NCI-H2029 (cell line): ENCODE measurements at regions not wholly inside any gene's neighbourhood (a gene's known extent, or its start where the extent isn't known, plus 50 kb on each side); places are given as distances from the start of the nearest gene placed in this dataset.
"Not testable (repeated sequence)": the region's sequence is repeated elsewhere in the genome, so short reads cannot be mapped to it uniquely, and the experiment has no call there.

Experiments used
- DNase-seq: peaks from one replicate; lab custom pipeline; 2025; lab: John Stamatoyannopoulos, UW

DNA sequence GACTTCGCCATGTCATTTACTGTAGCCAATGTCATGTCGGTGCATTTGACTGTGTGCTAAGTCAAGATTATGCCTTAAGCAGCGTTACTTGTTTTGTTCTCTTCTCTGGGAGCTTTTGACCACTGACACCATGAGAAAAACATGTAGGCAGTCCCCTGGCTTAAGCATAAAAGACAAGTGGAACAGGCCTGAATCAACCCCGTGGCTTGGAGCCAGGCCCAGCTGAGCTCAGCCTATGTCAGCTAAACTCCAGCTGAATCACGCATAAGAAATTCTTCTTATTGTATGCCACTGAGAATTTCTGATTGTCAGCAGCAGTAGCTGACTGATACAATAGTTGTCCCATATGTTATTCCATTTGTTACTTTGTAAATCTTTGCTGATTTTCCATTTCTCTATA, 261.9 kb downstream of the CBLL2 start:
- no peak for DNase-seq

DNA sequence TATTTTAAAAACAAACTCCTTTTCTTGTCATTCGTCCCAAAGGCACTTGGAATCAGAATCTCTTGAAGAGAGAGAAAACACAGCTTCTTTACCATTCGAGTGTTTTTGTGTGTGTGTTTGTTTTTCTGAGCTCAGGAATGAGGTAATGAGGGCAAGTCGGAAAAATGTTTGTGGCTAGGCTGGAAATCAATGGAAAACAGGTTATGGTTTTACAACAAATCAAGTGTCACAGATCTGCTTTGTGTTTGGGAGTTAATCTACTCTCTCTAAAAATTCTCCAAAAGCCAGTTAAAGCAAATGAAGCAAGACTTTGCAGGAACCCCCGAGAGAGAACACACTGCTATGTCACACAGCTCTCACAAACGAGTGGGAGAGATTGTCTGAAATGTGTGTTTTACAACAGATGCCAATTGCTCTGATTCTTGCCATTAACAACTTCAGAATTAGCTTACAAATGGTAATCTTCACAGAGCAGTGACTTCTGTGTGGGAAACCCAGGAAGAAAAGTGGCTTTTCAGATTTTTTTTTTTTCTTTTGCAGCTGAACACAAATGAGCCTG, 264.1 kb downstream of the CBLL2 start:
- no peak for DNase-seq

DNA sequence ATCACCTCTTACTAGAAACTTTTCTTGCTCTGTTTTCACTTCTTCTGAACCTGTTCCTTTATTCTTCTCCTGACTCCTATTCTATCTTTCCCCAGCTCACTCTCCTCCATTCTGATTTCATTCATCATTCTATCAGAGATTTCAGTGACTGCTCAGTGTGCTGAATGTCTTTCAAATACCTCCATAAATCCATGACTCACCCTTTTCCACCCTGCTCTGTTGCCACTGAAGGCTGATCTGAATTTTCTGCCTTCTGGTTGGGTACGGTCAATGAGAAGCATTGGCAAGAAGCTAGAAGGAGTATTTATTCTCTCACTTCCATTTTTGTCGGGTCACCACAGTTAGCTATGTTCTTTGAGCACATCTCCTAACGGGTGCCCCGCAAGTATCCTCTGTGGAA, 265.9 kb downstream of the CBLL2 start:
- no peak for DNase-seq

DNA sequence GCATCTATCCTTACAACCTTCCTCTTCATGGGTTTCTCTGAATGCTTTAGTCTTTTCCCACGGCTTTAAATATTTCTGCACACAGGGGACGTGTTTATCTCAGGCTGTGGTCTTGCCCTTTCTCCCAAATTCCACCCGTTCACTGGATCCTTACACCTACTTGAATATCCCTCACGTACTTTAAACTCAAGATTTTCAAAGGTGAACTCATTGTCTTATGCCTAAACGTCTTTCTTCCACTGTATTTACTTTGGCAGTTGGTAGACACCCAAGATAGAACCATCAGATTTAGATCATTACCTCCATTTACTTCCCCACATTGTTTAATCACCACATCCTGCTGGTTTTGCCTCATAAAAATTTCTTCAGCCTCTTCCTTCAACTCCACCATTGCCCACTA, 269.2 kb downstream of the CBLL2 start:
- DNase-seq: no peak

DNA sequence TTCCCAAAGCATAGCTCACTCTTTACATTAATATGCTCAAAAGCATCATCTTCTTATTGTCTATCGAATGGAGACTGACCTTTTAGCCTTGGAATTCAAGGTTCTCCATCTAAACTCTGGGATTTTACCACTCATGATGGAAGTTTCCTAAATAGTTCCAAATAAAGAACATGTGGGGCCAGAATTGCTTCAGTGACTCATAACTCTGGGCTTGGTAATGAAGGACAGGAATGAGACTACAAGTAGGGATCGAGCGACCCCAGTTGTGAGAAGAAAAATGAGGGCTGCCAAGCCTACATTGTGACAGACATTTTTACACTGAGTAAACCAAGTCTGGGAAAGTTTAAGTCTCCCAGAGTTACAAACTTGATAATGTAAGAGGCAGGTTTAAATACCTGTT, 269.9 kb downstream of the CBLL2 start:
- no peak for DNase-seq

DNA sequence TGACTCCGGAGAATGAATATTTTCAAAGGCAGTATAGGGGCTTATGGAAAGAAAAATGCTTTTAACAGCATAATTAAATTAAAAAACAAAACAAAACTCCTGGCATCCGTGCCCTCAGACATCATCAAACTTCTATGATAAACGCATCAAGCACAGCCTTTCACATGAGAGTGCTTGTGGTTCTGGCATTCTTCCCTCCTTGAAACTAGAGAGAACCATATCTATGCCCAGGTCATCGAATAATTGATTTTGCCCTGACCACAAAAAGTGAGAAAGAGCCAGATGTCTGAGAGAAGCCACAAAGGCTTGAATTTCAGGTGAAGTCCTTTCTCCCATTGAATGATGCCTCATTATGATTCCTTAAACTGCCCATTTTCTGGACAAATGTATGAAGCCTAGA, 286.8 kb downstream of the CBLL2 start:
- DNase-seq: peak; percentile 10

DNA sequence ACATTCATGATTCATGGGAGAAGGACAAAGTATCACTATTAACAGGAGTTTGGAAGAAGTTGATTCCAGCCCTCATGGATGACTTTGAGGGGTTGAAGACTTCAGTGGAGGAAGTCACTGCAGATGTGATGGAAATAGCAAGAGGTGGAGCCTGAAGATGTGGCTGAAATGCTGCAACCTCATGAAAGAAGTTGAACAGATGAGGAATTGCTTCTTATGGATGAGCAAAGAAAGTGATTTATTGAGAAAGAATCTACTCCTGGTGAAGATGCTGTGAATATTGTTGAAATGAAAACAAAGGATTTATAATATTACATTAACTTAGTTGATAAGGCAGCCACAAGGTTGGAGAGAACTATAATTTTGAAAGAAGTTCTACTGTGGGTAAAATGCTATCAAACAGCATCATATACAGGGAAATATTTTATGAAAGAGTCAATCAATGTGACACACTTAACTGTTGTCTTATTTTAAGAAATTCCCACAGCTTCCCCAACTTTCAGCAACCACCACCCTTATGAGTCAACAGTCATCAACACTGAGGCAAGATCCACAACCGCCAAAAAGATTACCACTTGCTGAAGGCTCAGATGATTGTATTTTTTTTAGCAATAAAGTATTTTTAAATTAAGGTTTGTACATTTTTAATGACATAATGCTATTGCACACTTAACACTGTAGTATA, 302.6 kb downstream of the CBLL2 start:
- no peak for DNase-seq

DNA sequence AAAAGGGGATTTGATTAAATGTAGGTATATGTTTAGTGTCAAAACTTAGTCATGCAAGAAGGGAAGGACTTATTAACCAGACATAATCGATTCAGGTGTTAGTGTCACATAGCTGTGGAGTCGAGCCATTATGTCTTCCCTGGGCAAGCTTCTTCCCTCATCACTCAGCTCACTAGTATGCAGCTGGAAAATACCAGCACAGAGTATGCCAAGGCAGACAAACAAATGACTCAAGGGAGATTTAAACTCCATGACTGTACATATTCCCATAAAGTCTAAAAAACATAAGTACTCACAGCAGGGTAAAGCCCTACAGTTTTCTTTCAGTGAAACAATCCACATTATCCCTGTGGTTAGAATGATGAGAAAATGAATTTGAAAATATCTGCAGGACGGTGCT, 304.5 kb downstream of the CBLL2 start:
- no peak for DNase-seq

DNA sequence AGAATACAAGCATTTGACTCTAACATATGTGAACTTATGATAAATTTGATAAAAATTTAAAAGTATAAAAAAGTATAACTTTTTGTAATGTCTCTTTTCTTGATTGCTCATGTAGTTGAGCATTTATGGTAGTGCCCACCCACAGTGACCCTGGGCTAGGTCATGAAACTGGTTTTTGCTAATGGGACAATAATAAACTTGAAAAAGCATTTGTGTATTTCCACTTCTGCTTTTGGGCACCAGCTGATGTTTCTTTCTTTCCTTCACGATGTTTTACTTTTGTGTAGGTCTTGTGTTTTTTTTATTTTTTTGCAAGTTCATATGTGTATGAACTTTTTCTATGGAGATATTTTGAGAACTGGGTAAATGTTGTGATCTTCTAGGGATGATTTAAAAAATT, 313.1 kb downstream of the CBLL2 start:
- no peak for DNase-seq

DNA sequence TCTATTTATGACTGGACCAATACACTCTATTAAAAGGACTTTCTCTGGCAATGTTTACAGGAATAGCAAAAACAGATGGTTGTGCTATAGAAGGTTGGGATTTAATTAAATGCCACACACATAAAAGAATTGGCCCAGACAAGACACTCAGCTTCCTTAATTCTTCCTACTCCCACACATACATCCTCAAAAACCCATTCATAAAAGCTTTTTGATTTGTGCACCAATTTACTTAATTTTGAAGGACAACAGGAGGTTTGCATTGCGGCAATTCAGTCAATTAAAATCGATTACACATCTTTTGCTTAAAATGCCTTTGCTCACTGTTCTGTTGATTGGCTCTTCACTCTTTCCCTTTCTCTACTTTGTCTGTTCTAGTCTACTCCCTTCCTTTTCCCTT, 317.1 kb downstream of the CBLL2 start:
- DNase-seq: no peak

DNA sequence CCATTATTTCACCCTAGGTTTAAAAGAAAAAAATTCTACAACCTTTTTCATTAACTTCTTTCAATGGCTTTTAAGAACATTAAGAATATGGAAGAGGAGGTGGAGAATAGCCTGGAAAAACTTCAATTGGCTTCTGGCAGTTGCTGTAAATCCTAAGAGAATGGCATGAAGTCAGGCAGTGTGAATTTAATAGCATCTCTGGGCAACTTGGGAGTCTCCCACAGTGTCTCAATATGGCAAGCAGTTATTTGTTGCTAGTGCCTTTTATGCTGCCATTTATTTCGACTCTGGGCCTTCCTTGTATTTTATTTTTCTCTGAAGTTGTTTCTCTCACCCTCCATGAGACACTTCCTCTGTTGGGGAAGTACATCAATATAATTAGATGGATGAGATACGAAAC, 322.1 kb downstream of the CBLL2 start:
- no peak for DNase-seq

DNA sequence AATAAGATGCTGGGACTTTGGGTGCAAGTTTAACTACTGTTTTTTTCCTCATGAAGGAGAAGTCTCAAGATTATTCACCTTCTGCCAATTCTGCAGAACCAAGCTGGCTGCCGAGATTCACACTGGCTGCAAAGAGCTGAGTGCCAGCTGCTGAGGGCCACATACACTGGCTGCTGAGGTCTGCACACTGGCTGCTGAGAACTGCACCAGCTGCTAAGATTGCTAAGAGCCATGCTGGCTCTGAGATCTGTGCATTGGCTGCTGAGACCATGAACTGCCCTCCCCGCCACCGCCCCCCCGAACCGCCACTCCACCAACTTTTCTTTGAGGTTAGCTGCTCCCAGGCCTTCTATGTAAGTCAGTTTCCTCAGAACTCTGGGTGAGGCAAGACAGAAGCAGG, 330.3 kb downstream of the CBLL2 start:
- DNase-seq: no peak

DNA sequence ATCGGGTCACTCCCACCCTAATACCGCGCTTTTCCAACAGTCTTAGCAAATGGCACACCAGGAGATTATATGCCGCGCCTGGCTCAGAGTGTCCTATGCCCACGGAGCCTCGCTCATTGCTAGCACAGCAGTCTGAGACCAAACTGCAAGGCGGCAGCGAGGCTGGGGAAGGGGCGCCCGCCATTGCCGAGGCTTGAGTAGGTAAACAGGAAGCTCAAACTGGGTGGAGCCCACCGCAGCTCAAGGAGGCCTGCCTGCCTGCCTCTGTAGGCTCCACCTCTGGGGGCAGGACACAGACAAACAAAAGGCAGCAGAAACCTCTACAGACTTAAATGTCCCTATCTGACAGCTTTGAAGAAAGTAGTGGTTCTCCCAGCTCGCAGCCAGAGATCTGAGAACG, 336.7 kb downstream of the CBLL2 start:
- DNase-seq: not testable (repeated sequence)

DNA sequence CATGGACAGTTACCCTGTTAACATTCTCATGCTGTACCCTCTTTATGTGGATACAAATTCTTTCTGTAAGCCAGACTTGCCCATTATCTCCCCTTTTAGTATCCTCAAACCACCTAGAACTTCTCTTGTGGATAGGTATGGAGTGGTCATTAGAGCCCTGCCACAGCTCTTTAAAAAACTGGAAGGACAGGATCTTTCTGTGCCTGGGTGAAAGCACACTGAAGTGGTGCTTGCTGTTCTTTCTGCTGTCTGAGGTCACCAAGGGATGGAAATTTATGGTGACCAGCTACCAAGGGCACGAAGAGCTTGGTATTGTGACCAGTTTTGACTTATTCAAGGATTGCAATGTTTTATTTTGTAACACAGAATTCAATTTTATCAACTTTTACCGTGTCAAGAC, 344.2 kb downstream of the CBLL2 start:
- DNase-seq: peak; percentile 15

DNA sequence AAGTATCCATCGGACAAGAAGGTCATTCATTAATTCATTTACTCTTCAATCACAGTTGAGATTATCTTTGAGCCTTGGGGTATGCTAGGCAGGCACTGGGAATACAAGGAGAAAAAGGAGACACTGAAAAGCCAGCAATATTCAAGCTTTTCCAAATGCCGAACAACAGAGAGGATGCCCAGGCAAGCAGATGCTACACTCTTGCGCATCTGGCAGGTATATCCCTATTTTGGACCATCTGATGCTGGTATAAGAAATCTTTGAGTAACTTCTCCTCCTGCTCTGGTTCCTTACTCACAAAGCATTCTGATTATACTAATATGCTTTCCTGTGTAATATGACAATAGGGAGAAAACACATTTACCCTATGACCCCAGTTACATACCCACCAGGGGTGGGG, 354.9 kb downstream of the CBLL2 start:
- no peak for DNase-seq

DNA sequence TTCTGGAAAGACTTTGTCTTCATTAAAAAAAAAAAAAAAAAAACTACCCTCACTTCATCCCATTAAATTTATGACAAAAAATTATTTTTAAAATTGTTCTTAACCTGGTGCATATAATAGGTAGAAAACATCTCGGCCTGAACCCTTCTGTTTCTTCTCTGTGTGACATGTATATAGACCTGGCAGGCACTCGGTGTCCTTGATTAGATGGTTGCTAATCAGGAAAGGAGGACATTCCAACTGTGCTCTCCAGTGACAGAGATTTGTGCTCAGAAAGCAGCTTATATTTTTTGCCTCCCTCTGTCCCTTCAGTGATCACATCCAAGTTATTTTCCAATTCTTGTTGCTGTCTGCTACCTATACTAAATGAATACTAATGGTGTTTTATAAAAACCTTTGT, 355.6 kb downstream of the CBLL2 start:
- DNase-seq: no peak

DNA sequence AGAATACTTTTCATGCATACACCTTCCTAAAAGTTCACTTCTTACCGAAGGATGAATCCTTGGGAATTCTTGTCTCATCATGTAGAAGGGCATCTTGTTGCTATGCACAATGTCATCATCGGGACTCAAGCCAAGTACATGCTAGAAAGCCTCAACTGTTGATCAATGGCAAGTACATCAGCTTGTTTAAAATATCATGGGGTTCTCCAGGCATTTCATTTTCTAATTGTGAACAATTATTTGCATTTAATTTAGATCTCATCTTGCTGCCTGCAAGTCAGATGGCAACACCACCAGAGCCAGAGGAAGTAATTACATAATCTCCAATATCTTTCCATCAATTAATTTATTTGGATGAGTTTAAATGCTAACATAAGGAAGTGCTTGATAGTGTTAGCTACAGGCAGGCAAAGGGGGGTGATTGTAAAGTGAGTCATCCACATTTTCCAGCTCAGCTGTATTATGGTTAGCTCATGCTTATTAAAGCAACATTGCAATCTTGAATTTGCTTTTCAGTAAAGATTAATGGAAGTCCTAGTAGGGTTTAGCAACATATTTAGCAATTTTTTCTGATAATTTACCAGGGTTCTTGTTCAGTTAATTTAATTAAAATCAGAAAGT, 356.5 kb downstream of the CBLL2 start:
- no peak for DNase-seq

DNA sequence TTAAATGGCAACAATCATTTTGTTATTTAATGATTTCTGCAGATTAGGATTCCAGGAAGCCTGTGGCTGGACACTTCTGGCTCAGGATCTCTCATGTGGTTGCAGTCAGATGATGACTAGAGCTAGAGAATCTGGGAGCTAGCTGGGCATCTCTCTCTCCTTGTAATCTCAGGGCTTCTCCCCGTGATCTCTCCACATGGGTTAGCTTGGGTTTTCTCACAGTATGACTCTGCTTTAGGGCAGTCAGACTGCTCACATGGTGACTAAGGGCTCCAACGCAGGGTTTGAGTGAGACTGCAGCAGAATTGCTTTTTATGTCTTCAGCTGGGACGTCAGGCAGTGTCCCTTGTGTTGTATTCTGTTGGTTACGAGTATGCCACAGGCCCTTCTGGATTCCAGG, 361.4 kb downstream of the CBLL2 start:
- DNase-seq: no peak

DNA sequence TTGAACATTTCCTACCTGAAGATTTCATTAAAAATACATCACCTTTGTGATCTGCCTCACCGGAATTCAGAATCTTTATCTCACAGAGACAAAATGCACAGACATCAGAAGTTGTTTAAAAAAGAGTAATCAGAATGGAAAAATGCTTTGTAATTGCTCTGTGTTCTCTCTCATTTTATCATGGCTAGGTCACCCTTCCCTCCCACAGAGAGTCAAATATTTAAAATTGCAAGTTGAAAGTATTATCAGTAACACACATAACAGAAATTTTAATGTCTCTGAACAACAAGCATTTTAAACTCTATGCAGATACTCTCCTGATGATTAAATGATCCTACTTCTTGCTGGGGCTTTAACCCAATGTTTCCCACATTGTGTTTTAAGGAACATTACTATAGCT, 362.0 kb downstream of the CBLL2 start:
- DNase-seq: no peak

DNA sequence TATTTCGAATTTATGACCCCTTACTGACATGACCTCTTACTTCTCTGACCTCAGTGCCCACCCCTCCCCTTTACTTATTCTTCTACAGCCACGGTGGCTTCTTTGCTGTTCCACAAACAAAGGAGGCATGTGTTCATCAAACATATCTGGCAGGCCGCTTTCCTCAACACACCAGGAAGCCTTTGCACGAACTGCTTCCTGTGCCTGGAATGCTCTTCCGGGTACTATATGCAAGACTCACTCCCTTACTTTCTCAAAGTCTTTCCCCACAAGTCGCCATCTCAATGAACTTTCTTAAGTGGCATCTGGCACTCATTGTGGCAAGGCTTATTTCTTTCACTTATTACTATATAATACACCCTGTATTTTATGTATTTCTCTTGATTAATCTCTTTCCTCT, 351.5 kb upstream of the DDX53 start:
- DNase-seq: no peak

DNA sequence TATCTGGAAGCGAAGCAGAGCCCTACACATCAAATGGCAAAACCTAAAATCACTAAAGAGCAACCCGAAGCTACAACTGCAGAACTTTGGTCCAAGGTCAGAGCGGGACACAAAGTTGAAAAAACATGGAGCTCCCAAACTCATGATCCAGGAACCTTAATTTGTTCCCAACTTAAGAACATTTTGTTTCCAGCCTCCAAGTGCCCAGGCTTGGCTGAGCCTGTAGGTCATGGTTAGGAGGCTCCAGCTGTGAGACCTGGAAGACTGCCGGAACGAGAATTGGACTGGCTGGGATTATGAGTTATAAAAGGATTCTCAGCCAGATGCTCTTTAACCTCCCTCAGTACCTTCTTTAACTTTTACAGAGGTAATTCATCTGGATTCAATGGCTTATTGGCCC, 349.1 kb upstream of the DDX53 start:
- no peak for DNase-seq

DNA sequence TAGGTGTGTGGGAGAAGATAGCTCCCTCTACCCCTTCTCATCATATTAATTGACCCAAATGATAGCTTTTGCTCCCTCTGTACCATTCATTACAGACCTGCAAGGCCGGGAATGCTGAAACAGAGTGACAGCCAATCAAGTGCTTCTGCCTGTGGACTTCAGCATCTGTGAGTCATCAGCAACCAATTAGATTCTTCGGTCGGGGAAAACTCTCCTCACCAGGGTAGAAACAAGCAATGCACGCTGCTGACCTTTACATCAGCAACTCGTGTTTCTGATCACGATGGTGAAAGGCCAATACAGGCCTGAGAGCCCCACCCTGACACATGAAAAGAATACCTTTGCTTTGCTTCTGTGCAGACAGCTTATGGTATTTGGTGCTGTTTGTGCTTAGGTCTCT, 347.2 kb upstream of the DDX53 start:
- no peak for DNase-seq

DNA sequence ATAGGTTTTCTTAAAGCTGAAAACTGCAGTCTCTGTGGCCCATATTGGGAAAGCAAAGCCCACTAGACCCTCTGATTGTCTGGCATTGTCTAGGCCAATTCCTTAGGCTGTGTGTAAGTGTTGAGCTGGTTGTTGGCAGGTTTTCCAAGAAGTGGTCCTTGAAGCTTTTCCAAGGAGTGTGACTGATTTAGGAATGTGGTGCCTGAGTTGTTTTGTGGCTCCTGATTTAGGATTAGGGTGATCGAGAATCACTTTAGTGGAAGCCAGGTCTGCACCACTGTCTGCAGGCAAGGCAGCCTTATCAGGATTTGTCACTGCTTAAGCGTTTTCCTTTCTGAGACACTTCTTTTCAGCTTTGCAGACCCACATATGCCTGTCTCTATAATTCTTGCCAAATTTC, 339.0 kb upstream of the DDX53 start:
- no peak for DNase-seq

DNA sequence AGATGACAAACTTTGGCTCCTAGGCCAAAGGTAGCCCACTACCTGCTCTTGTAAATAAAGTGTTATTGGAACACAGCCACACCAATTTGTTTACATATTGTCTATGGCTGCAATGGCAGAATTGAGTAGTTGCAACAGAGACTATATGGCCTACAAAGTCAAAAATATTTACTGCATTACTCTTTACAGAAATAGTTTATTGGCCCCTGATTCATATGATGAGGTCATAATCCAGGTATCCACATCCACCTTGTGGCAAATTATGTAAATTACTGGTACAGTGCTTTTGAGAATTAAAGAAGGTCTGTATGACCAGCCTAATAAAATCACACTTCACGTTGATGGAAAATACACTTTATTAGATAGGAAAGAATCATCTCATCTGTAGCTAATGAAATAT, 337.0 kb upstream of the DDX53 start:
- DNase-seq: no peak
